OCI-LY7 (cell line): ENCODE measurements at regions not wholly inside any gene's neighbourhood (a gene's known extent, or its start where the extent isn't known, plus 50 kb on each side); places are given as distances from the start of the nearest gene placed in this dataset.
"Not testable (repeated sequence)": the region's sequence is repeated elsewhere in the genome, so short reads cannot be mapped to it uniquely, and the experiment has no call there.

Experiments used
- BruUV-seq: library from RNA; stranded (reverse); fragments of 400-500 nt; replicated peaks from 2 replicates; lab custom pipeline; 2021; lab: Mats Ljungman, UMichigan
- CTCF ChIA-PET: fragments of 300-600 bp; sonication (Branson Sonifier 250); formaldehyde crosslinking; loops from one replicate; lab custom pipeline; 2022; ENCODE audit warnings: antibody characterized with exemption; ENCODE audit not compliant: unreplicated experiment; lab: Charles Lee
- POLR2A ChIA-PET: fragments of 300-600 bp; sonication (Branson Sonifier 250); formaldehyde crosslinking; loops from one replicate; lab custom pipeline; 2022; ENCODE audit warnings: antibody characterized with exemption; lab: Charles Lee
- DNase-seq: peaks from one replicate; pipeline ENCODE4 v3.0.0-alpha.2; 2015; ENCODE audit warnings: low spot score
- H2AFZ ChIP-seq: fragments of 200-600 bp; sonication (generic), shearing (Covaris generic); 2 replicates; pipeline ENCODE4 v1.6.1; 2014; ENCODE audit warnings: mild to moderate bottlenecking, antibody characterized with exemption, low read length, moderate library complexity
- H3K27ac ChIP-seq: fragments of 200-600 bp; sonication (generic); 2 replicates; pipeline ENCODE4 v1.5.1; 2014; ENCODE audit warnings: mixed run types, low read depth, mild to moderate bottlenecking, moderate library complexity, low read length, inconsistent platforms; ENCODE audit not compliant: poor library complexity, severe bottlenecking
- H3K36me3 ChIP-seq: fragments of 200-600 bp; sonication (generic); 2 replicates; pipeline ENCODE4 v1.6.1; 2014; ENCODE audit warnings: mild to moderate bottlenecking, antibody characterized with exemption, low read length, moderate library complexity, mixed read lengths; ENCODE audit not compliant: insufficient read depth
- H3K4me1 ChIP-seq: fragments of 200-600 bp; sonication (generic); 2 replicates; pipeline ENCODE4 v1.5.1; 2014; ENCODE audit warnings: mild to moderate bottlenecking, low read length; ENCODE audit not compliant: insufficient read depth, poor library complexity, severe bottlenecking
- H3K4me2 ChIP-seq: fragments of 200-600 bp; sonication (generic); 2 replicates; pipeline ENCODE4 v1.6.1; 2014; ENCODE audit warnings: mild to moderate bottlenecking, low read length
- H3K4me3 ChIP-seq: fragments of 200-600 bp; sonication (generic); 2 replicates; pipeline ENCODE4 v1.5.1; 2014; ENCODE audit warnings: mild to moderate bottlenecking, low read depth, low read length; ENCODE audit not compliant: poor library complexity, severe bottlenecking
- H3K79me2 ChIP-seq: fragments of 200-600 bp; sonication (generic); 2 replicates; pipeline ENCODE4 v1.6.1; 2016; ENCODE audit warnings: low read depth, mild to moderate bottlenecking, low read length, moderate library complexity, mixed read lengths; ENCODE audit not compliant: insufficient read depth
- H3K9me2 ChIP-seq: fragments of 200-600 bp; sonication (generic); 2 replicates; pipeline ENCODE4 v1.6.1; 2016; ENCODE audit warnings: mild to moderate bottlenecking, low read length, mixed read lengths; ENCODE audit not compliant: insufficient read depth
- H3K9me3 ChIP-seq: fragments of 200-600 bp; sonication (generic); 2 replicates; pipeline ENCODE4 v1.6.1; 2014; ENCODE audit warnings: mild to moderate bottlenecking, mixed run types, low read length, mixed read lengths
- H4K20me1 ChIP-seq: fragments of 200-600 bp; sonication (generic); 2 replicates; pipeline ENCODE4 v1.6.1; 2014; ENCODE audit warnings: mild to moderate bottlenecking, antibody characterized with exemption, low read length, moderate library complexity, mixed read lengths; ENCODE audit not compliant: insufficient read depth
- EZH2phosphoT487 ChIP-seq: fragments of 200-600 bp; sonication (generic); IDR thresholded peaks from 2 replicates; pipeline ENCODE4 v1.6.1; 2018; ENCODE audit warnings: low read depth, borderline replicate concordance, mild to moderate bottlenecking, mixed run types, antibody characterized with exemption, low read length, moderate library complexity, mixed read lengths
- intact Hi-C: fragments of 100-400 bp; cut with micrococcal nuclease; formaldehyde crosslinking; loops from one replicate; pipeline ENCODE4 v1.10.0; 2022; ENCODE audit not compliant: unreplicated experiment
- TF ChIP-seq, protein P1 (sequence below): fragments of 200-600 bp; sonication (generic); conservative IDR thresholded peaks from 2 replicates; pipeline ENCODE4 v1.5.1; 2014; ENCODE audit warnings: mild to moderate bottlenecking, antibody characterized with exemption, low read length, moderate library complexity, mixed read lengths

DNA sequence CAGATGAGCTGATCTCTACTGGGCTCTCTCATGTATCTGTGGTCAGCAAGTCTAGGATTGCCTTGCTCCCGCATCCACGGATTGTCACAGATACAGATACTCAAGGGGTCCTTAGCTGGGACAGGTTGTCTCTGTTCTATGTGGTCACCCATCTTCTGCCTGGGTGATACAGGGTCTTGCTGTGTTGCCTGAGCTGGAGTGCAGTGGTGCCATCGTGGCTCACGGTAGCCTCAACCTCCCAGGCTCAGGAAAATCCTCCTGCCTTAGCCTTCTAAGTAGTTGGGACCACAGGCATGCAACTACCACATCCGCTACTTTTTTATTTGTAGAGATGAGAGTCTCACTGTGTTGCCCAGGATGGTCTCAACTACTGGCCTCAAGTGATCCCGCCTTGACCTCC is 72.5 kb upstream of the ZNF217 start:
- no peak for TF ChIP-seq EZH2phosphoT487
- TF ChIP-seq, protein P1, sequence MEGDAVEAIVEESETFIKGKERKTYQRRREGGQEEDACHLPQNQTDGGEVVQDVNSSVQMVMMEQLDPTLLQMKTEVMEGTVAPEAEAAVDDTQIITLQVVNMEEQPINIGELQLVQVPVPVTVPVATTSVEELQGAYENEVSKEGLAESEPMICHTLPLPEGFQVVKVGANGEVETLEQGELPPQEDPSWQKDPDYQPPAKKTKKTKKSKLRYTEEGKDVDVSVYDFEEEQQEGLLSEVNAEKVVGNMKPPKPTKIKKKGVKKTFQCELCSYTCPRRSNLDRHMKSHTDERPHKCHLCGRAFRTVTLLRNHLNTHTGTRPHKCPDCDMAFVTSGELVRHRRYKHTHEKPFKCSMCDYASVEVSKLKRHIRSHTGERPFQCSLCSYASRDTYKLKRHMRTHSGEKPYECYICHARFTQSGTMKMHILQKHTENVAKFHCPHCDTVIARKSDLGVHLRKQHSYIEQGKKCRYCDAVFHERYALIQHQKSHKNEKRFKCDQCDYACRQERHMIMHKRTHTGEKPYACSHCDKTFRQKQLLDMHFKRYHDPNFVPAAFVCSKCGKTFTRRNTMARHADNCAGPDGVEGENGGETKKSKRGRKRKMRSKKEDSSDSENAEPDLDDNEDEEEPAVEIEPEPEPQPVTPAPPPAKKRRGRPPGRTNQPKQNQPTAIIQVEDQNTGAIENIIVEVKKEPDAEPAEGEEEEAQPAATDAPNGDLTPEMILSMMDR, result no peak
- Histone ChIP-seq H3K4me3 (no peak overlapping the region), H3K27ac (no peak overlapping the region), H4K20me1 (no peaks in the 10 kb centered on the region), H3K4me2 (no peak overlapping the region), H2AFZ (no peak overlapping the region), H3K79me2 (no peaks in the 10 kb centered on the region), H3K9me2 (no peaks in the 10 kb centered on the region), H3K9me3 (no peaks in the 10 kb centered on the region), H3K36me3 (no peaks in the 10 kb centered on the region), H3K4me1 (peaks cover 21% of the 10 kb centered on the region)
- no peak for DNase-seq
- ChIA-PET POLR2A (interaction anchor here (1.0 to 1.5 kb wide), 3 partner anchors 13 to 275 kb away, joined by 3 to 5 read pairs (median 5); no protein-coding TSS in a partner anchor), CTCF (interaction anchor here (0.5 kb wide), 1 partner anchor 9 kb away, joined by 5 read pairs; no protein-coding TSS in a partner anchor)
- BruUV-seq, result no TSS peak
- intact Hi-C loops, result no loop called here

DNA sequence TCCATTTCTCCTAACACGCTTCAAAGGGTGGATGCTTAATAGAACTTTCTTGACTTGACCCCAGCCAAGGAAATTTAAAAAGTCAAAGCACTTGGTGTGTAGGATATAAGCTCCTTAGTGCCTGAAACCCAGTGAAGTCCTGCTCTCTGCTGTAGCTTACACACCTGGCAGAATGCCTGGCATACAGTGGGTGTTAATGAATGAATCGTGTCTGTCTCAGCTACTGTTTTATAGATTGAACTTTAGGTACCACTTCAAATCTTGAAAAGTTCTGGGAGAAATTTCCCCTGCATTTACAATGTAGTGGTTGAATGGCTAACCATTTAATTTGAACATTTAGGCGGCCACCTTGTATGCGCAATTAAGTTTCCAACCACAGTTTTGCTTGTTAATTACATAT is 70.5 kb upstream of the ZNF217 start:
- Histone ChIP-seq H4K20me1 (no peaks in the 10 kb centered on the region), H2AFZ (peak overlapping the region; percentile 23; the same call in 1 of the 2 replicates), H3K27ac (no peak overlapping the region), H3K79me2 (no peaks in the 10 kb centered on the region), H3K4me1 (peaks cover 39% of the 10 kb centered on the region), H3K9me3 (no peaks in the 10 kb centered on the region), H3K4me2 (no peak overlapping the region), H3K4me3 (no peak overlapping the region), H3K9me2 (no peaks in the 10 kb centered on the region), H3K36me3 (no peaks in the 10 kb centered on the region)
- no peak for TF ChIP-seq EZH2phosphoT487
- TF ChIP-seq, protein P1, result no peak
- intact Hi-C loops, result no loop called here
- no TSS peak for BruUV-seq
- DNase-seq, result no peak
- POLR2A ChIA-PET, result interaction anchor here (0.6 to 1.2 kb wide), 7 partner anchors 15 to 517 kb away, joined by 3 to 7 read pairs (median 4); partner anchors contain the start of gene ZNF217
- CTCF ChIA-PET, result interaction anchor here (1.0 kb wide), 1 partner anchor 19 kb away, joined by 3 read pairs; no protein-coding TSS in a partner anchor

DNA sequence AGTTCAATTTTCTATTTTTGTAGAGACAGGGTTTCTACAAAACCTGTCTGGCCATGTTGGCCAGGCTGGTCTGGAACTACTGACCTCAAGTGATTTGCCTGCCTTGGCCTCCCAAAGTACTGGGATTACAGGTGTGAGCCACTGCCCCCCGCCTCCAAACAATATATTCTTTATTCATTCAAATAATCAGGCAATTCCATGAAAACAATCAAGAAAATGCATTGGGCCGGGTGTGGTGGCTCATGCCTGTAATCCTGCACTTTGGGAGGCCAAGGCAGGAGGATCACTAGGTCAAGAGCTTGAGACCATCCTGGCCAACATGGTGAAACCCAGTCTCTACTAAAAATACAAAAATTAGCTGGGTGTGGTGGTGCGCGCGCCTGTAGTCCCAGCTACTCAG is 69.9 kb upstream of the ZNF217 start:
- H3K79me2 ChIP-seq, intact Hi-C loops, H4K20me1 ChIP-seq, H3K4me3 ChIP-seq, H3K36me3 ChIP-seq, H3K4me2 ChIP-seq, H3K9me3 ChIP-seq, BruUV-seq, DNase-seq, H3K27ac ChIP-seq, H2AFZ ChIP-seq, H3K9me2 ChIP-seq: not testable (repeated sequence)
- H3K4me1 ChIP-seq, result peaks cover 39% of the 10 kb centered on the region
- ChIA-PET CTCF (interaction anchor here (1.0 kb wide), 1 partner anchor 20 kb away, joined by 3 read pairs; no protein-coding TSS in a partner anchor), POLR2A (interaction anchor here (0.7 to 3.3 kb wide), 5 partner anchors 16 to 517 kb away, joined by 3 to 14 read pairs (median 4); no protein-coding TSS in a partner anchor)
